ENCODE measurements at regions not wholly inside any gene's neighbourhood (a gene's known extent, or its start where the extent isn't known, plus 50 kb on each side); places are given as distances from the start of the nearest gene placed in this dataset.

DNA sequence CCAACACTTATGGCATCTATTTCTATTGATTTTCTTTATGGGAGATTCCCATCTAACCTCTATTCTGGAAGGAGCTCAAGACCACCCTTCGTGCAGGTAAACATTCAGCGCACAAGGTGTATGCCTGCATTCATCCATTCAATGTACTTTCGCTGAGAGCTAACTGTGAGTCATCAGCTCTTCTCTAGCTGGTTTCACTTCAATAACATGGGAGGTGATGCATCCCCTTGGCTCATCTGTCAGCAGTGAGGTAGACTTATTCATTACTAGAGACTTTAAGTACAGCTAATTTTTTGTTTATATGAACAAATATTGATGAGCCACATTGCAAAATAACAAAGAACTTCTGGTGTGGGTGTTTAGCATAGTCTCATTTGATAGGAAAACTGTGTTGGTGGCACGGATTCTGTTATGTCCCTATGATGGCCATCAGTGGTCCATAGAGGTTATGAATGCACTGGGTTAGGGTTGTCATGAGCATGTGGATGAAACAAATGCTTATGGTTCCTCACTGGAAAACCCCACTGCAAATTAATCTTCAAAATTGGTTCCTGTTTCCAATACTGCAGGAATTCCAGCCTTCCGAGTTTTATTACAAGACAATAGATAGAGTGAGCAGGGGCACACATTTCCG lies 1151.0 kb downstream of the BCL11B start:
- no peak for DNase-seq (ENCODE audit: low read depth)
- TF ChIP-seq, protein P1, sequence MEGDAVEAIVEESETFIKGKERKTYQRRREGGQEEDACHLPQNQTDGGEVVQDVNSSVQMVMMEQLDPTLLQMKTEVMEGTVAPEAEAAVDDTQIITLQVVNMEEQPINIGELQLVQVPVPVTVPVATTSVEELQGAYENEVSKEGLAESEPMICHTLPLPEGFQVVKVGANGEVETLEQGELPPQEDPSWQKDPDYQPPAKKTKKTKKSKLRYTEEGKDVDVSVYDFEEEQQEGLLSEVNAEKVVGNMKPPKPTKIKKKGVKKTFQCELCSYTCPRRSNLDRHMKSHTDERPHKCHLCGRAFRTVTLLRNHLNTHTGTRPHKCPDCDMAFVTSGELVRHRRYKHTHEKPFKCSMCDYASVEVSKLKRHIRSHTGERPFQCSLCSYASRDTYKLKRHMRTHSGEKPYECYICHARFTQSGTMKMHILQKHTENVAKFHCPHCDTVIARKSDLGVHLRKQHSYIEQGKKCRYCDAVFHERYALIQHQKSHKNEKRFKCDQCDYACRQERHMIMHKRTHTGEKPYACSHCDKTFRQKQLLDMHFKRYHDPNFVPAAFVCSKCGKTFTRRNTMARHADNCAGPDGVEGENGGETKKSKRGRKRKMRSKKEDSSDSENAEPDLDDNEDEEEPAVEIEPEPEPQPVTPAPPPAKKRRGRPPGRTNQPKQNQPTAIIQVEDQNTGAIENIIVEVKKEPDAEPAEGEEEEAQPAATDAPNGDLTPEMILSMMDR (conservative IDR thresholded peaks at IDR 0.05; ENCODE audit: low read depth, low read length) = no peak
- H3K4me3 ChIP-seq (ENCODE audit: low read length) = no peak overlapping the region

DNA sequence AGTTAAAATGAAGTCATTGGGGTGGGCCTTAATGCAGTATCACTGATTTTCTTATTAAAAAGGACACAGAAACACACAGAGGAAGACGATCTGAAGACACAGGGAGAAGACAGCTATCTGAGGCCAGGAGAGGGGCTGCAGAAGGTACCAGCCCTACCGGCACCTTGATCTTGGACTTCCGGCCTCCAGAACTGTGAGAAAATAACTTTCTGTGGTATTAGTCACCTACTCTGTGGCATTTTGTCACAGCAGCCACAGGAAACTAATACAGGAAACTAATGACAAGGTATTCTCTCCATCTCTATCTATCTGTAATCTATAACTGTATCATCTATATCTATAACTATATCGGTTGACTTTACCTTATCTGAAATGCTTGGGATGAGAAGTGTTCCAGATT lies 1149.5 kb downstream of the BCL11B start:
- no peak overlapping the region for H3K4me3 ChIP-seq (ENCODE audit: low read length)
- TF ChIP-seq, protein P1 (conservative IDR thresholded peaks at IDR 0.05; ENCODE audit: low read depth, low read length) = no peak
- DNase-seq (ENCODE audit: low read depth) = no peak

DNA sequence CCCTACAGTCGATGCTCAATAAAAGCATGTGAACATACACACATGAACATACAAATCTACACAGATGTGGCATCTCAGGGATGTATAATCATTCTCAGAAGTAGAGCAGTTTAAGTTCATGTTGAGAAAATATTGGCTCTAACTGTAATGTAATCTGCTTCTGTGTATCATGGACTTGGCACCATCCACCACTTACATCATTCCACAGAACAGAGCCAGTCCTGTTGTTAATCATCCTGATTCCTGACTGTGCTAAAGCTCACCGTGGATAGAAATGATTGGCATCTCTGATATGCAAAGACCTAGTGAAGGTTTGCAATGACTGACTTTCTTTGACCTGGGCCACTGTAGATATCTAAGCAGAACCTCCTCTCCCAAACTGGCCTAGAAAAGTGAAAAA lies 1141.3 kb downstream of the BCL11B start:
- TF ChIP-seq, protein P1 (conservative IDR thresholded peaks at IDR 0.05; ENCODE audit: low read depth, low read length) = no peak
- peak; percentile 83 for DNase-seq (ENCODE audit: low read depth)
- H3K4me3 ChIP-seq (ENCODE audit: low read length) = no peak overlapping the region

DNA sequence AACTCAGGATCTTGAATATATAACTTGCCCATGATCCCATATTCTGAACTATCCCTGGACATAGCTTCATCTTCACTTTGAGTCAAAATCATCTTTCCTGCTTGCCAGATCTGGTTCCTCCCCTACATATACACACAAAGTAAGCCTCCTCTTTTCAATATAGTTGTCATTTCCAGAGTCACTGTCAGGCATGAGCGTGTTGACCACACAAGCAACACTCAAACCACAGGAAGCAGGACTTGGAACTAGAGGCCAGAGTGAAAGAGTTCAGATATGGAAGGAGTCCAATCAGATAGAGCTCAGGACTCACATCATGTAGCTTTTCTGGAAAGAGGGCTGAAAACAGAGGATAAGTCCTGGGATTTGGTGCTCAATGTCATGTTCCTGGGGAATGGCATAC lies 1140.6 kb downstream of the BCL11B start:
- TF ChIP-seq, protein P1 (conservative IDR thresholded peaks at IDR 0.05; ENCODE audit: low read depth, low read length) = no peak
- H3K4me3 ChIP-seq (ENCODE audit: low read length) = no peak overlapping the region
- no peak for DNase-seq (ENCODE audit: low read depth)

DNA sequence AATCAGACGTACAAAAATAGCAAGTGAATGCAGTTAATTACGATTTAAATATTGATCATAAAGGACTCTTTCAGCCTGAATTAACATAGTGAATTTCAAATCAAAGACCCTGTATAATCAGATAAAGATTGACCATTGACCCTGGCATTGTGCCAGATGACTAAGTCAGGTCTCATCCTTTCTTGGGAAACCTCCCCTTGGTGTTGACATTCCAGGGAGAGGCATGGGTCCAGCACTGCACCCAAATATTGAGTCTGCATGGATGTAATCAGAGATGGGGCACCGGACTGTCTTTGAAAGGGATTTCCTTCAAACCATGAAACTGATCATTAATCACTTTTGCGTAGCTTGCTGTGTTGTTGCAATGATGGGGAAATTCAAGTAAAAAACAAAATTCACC lies 1138.2 kb downstream of the BCL11B start:
- TF ChIP-seq, protein P1 (conservative IDR thresholded peaks at IDR 0.05; ENCODE audit: low read depth, low read length) = no peak
- H3K4me3 ChIP-seq (ENCODE audit: low read length) = no peak overlapping the region
- no peak for DNase-seq (ENCODE audit: low read depth)

DNA sequence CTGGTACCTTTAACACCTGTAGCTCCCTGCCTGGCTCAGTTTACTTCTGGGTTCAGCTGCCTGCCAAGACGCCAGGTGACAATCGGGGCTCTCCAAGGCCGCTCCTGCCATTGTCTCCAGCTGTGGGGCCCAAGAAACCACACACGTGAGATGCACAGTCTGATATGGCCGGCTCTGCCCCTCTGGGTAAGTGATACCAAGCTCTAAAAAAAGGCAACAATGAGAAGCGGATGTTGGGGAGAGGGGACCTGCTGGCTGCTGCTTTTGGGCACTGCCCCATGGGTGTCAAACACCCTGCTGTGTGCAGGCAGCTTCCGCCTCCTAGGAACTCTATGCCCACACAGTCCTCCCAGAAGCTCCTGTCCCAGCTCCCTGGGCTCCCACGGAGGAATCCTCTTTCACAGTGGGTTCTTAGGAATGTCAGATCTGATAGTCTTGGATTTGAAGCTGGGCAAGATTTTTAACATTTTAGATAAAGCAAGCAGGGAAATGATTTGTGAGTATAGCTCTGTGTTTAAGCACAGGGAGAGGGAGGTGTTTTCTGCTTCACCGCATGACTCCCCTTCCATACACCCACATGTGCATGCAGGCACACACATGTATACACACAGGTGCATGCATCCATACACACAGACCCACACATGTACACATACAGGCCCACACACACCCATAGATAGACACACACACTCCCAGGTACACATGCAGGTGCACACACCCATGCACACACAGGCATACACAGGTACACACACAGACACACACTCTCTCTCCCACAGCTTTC lies 1135.8 kb downstream of the BCL11B start:
- no peak overlapping the region for H3K4me3 ChIP-seq (ENCODE audit: low read length)
- TF ChIP-seq, protein P1 (conservative IDR thresholded peaks at IDR 0.05; ENCODE audit: low read depth, low read length) = no peak
- DNase-seq (ENCODE audit: low read depth) = no peak

Measured in retinal pigment epithelial cell (primary cell).